Sigmoid colon (tissue), 4 donors: ENCODE measurements at regions not wholly inside any gene's neighbourhood (a gene's known extent, or its start where the extent isn't known, plus 50 kb on each side); places are given as distances from the start of the nearest gene placed in this dataset.

Experiments used
- EP300 ChIP-seq, 4 donors: sonication (generic); formaldehyde crosslinking; IDR thresholded peaks; one replicate each; pipeline ENCODE4 v1.6.1; 2017; ENCODE audit warnings: antibody characterized with exemption in 4 of 4
- POLR2A ChIP-seq, 2 donors: fragments of 450-650 bp; IDR thresholded peaks; one replicate each; pipeline ENCODE4 v1.6.1; 2016; ENCODE audit warnings: antibody characterized with exemption in 2 of 2, mild to moderate bottlenecking in 2 of 2, moderate library complexity in 2 of 2
- TF ChIP-seq, protein P1 (sequence below), 4 experiments: fragments of 450-650 bp in 3 of 4; fragments of 200-600 bp in 1 of 4; IDR thresholded peaks; one replicate each; pipeline ENCODE4 v1.5.1; 2016 to 2019; ENCODE audit warnings: antibody characterized with exemption in 4 of 4, mild to moderate bottlenecking in 3 of 4, moderate library complexity in 2 of 4

DNA sequence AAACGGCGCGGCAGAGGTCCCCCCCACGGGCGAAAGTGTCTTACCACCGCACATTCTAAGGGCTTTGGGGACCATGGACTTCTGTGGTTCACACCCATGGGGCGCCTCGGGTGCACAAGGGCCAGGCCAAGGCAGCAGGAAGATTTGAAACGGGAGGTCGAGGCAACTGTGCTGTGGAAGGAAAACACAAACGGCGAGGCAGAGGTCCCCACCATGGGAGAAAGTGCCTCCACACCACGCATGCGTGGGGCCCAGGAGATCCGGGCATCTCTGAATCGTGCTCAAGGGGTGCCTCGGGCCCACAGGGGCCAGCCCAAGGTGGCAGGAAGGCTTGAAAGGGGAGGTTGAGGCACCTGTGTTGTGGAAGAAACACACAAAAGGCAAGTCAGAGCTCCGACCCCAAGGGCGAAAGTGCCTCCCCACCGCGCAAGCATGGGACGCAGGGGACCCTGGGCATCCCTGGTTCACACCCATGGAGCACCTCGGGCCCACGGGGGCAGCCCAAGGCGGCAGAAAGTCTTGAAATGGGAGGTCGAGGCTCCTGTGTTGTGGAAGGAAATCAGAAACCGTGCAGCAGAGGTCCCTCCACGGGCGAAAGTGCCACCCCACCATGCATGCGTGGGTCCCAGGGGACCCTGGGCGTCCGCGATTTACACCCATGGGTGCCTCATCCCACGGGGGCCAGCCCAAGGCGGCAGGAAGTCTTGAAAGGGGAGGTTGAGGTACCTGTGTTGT lies 371.0 kb downstream of the ALG10 start:
- no peak for TF ChIP-seq POLR2A (IDR thresholded peaks at IDR 0.05)
- TF ChIP-seq, protein P1, sequence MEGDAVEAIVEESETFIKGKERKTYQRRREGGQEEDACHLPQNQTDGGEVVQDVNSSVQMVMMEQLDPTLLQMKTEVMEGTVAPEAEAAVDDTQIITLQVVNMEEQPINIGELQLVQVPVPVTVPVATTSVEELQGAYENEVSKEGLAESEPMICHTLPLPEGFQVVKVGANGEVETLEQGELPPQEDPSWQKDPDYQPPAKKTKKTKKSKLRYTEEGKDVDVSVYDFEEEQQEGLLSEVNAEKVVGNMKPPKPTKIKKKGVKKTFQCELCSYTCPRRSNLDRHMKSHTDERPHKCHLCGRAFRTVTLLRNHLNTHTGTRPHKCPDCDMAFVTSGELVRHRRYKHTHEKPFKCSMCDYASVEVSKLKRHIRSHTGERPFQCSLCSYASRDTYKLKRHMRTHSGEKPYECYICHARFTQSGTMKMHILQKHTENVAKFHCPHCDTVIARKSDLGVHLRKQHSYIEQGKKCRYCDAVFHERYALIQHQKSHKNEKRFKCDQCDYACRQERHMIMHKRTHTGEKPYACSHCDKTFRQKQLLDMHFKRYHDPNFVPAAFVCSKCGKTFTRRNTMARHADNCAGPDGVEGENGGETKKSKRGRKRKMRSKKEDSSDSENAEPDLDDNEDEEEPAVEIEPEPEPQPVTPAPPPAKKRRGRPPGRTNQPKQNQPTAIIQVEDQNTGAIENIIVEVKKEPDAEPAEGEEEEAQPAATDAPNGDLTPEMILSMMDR (IDR thresholded peaks at IDR 0.05) = no peak
- TF ChIP-seq EP300 (IDR thresholded peaks at IDR 0.05) = no peak
